Upper lobe of left lung (tissue), 4 donors: ENCODE measurements at regions not wholly inside any gene's neighbourhood (a gene's known extent, or its start where the extent isn't known, plus 50 kb on each side); places are given as distances from the start of the nearest gene placed in this dataset.

Experiments
- CTCF ChIP-seq, 6 experiments: fragments of 450-650 bp in 4 of 6; fragments of 200-600 bp in 2 of 6; sonication (generic) in 2 of 6; IDR thresholded peaks; one replicate each; pipeline ENCODE4 v1.5.1; 2016 to 2019; ENCODE audit warnings: antibody characterized with exemption in 6 of 6
- POLR2AphosphoS5 ChIP-seq, 2 donors: sonication (generic); formaldehyde crosslinking; IDR thresholded peaks; one replicate each; pipeline ENCODE4 v1.5.1; 2017; ENCODE audit warnings: antibody characterized with exemption in 2 of 2

- TF ChIP-seq POLR2AphosphoS5 (IDR thresholded peaks at IDR 0.05) (no peak), CTCF (IDR thresholded peaks at IDR 0.05) (no peak)
Observed at GRCh38 chr9:109910671-109911518, 130.9 kb downstream of the PALM2AKAP2 start.
